HG03135 (cell line): ENCODE measurements at regions not wholly inside any gene's neighbourhood (a gene's known extent, or its start where the extent isn't known, plus 50 kb on each side); places are given as distances from the start of the nearest gene placed in this dataset.

ENCODE experiments used
- ATAC-seq: cut with Tn5 transposase; IDR thresholded peaks from one replicate; pipeline ENCODE4 v1.9.1; 2021; ENCODE audit warnings: mild to moderate bottlenecking, moderate library complexity; ENCODE audit not compliant: unreplicated experiment

DNA sequence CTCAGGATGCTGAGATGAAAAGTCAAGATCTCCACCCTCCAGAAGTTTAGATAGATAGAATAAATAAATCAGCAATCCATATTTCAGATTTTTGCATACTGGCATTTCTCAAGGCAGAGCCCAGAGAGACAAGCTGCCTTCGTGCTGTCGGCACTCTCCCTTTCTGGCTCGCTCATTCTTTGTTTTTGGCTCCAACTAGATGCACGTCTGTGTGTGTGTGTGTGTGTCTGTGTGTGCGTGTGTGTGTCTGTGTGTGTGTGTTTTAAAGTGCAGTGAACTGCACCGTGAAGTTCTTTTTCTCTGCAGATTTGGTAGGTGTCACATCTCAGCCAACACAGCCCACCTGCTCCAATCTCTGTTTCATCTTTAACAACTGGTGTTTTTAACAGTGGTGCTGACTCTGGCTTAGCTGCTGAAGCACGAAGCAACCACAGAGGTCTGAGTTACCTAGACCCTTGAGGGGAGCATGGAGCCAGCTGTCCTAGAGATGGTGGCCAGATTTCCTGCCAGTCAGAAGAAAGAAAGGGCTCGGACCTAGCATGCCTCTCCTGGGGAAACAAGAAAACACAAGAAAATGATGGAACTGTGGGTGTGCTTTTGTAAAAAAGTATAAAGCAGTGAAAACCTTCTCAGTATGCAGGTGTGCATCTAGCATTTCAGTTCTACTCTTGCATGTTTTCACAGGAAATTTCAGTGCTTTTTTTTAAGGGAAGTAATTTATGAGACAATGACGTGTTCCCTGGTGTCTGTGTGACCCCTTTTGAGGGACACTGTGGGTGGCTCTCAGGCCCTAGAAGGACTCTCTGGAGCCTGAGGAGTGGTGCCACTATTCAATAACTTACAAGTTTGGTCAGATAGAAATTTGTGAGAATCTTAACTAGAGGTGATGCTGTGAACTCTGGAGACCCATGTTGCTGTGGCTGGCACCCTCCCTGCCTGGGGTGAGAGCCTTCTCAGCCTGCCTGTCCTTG, 364.3 kb downstream of the RNF144A start:
- ATAC-seq: no peak

DNA sequence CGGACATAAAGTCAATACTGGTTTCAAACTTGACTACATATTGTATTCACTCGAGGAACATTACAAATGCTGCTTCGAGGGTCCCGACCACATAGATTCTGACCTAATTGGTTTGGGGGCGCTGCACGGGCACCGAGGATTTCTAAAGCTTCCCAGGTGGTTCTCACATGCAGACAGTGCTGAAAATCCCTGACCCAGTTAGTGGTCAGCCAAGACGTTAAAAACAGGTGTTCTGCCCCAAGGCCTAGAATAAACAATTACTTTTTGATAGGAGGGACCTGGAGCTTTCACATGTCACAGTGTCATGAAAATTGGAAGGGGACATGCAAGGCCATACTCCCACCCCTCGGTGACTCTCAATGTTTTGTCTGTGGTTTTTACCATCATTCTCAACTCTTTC, 368.9 kb downstream of the RNF144A start:
- ATAC-seq: no peak

DNA sequence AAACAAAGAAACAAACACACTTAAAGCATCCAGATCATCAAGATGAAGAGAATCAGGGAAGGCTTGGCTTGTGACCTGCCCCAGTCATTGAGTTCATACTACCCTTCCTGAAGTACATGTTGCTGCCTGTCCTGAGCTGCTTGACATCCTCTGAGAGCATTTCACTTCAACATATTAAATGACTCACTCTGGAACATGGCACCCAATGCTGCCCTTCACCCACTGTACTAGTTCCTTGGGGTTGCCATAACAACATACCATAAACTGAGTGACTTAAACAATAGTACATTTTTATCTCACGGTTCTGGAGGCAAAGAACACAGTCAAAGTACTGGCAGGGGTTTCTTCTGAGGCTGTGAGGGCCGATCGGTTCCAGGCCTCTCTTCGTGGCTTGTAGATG, 371.3 kb downstream of the RNF144A start:
- ATAC-seq: no peak

DNA sequence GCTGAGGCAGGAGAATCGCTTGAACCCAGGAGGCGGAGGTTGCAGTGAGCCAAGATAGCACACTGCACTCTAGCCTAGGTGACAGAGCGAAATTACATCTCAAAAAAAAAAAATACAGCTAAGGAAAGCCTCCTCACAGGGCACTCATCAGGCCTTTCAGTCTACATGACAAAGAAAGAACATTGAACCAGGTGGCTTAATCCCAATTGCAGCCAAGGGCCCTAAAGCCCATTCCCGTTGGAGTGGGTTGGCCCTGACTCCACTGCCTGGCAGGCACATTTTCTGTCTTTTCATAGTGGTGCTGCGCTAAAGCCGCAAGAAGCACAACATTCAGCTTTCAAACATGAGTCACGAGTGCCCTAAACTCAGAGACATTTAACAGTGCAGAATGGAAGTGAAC, 372.5 kb downstream of the RNF144A start:
- ATAC-seq: no peak

DNA sequence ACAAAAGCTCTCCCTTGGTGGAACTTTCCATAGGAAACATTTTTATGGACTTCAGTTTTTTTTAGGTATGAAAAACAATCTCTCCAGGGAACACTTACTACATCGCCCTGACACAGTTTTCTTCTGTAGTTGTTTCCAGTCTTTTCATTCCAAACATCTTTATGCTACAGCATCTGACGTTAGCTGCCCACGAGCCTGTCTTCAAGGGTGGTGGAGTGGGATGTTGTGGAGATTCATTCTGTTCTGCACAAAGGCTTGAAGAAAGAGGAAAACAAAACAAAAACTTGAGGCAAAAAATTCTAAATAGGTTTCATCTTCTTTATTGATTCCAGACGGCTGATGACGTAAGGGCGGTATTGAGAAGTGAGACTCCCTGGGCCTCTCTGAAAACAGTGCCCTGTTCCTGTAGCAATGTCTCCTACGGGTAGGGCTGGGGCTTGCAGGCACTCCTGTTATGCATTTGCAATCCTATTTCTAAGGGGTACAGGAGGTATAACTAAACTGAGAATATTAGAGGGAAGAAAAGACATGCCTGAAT, 375.0 kb downstream of the RNF144A start:
- no peak for ATAC-seq

DNA sequence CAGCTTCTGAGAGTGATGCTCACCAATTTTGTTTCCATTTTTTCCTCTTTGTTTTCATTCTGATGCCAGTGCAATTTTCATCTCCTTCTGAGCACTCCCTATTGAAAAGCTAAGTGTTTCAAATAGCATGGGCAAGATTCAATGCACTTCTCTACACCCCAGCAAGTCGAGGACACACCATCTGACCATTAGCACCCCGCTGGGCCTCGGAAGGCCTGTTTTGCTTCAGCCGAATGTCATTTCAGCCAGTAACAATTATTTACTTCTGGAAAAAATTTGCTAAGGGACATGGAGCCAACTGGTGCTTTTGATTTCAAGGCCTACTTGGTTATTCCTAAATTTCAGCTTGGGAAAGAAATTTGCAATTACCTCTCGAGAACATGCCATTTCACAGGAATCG, 392.4 kb downstream of the RNF144A start:
- ATAC-seq: no peak

DNA sequence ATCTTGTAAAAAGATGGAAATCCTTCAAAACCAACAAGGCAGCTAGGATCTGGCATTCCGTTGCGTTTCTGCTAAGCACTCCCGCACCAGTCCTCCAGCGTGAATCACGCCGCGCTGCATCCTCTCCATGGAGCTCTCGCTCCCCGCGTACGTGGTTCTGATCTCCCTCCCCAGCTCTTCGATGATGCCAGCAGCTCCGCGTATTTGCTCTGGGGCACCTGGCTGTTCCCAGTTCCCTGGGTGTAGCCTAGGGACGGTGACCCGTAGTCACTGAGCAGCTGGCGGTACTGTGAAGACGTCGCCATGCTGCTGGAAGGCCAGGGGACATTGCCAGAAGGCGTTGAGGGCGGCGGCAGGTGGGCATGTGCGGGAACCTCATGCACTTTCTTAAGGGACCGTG, 407.5 kb downstream of the RNF144A start:
- no peak for ATAC-seq

DNA sequence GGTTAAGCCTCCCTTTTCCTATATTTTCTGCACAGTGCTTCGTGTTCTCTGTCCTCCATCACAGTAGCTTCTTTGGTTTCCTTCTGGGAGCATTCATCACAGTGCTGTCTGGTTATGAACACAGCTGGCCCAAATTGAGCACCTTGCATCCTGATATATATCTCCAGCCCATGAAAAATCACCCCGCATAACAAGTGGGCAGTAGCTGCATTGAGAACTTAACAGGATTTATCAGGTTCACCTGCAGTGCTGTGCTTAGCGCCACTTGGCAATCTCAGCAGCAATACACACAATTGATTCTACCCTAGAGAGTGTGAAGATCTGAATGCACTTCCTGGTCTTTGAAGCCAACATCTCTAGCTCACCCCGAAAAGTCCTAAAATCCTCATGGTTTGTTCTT, 408.0 kb downstream of the RNF144A start:
- ATAC-seq: no peak

DNA sequence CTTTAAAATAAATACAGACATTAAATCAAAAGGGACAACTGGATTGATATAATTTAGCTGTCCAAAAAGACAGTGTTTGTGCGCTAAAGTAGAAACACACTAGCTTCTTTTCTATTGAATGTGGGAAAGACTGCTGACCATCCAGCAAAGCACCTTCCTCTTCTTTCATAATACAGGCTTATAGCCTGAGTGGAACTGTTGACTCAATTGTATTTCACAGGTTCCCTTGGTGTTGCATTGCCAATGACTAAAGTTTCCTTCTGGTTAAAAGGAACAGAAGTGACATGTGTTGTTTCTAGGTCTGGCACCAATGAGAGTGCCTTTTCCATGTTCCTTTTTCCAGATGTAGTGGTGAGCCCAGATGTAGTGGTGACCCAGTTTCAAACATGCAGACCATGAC, 412.3 kb downstream of the RNF144A start:
- ATAC-seq: no peak

DNA sequence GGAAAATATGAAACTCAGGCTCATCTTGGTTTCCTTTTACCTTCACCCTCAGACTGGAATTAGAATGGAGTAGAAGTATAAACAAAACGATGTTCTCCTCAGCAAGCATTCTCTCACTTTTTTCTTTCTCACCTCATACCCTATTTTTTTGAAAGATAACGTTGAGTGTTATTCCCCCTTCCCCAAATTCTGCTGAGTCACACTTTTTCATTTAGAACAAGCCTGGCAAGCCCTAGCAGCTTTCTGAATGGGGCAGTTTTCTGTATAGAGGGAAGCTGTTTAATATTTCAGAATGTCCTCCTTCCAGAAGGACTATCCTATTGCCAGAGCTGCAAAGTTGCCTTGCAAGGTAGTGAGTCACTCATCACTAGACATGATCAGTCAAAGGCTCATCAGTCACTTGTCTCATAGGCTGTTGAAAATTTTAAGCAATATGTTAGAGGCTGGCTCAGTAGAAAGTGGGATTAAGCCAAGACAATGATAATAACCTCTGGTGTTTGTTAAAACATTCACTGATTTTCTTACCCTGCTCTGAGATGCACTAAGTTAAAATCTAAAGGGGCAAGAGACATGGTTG, 416.1 kb downstream of the RNF144A start:
- no peak for ATAC-seq

DNA sequence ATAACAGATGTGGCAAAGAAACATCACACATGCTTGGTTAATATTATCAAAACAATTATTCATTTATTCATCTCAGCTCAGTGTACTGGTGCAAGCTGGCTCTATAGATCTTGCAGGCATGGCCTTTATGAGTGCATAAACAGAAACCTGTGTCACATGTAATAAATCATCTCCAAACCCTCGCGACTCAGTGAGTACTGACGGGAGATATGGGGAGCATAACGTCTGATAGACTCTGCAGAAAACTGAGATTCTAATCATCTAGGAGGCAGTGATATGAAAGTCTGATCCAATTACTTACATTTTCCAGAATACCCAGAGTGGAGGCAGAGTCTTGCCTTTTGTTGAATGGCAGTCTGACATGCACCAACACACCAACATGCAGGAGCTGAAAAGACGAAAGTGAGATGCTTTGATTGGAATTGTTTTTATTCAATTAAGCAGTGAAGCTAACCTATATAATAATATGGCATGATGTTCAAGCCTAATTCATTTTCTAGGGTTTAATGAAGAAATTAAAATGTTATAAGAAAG, 416.8 kb downstream of the RNF144A start:
- ATAC-seq: no peak

DNA sequence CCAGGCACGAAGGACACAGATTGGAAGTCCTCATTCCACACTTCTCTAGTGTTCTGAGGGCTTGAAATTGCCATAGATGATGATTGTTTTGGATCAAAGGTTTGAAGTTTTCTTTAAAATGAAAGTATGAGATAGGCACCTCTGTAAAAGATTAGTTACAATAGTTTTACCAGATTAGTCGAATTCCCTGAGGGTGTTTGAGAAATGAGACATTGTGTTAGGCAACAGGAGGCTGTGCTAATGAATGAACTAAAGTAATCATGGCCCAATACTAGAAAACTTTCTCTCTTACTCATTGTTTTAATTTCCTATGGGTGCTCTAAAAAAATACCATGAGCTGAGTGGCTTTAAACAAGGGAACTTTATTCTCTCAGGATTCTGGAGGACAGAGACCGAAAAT, 421.7 kb downstream of the RNF144A start:
- ATAC-seq: no peak

DNA sequence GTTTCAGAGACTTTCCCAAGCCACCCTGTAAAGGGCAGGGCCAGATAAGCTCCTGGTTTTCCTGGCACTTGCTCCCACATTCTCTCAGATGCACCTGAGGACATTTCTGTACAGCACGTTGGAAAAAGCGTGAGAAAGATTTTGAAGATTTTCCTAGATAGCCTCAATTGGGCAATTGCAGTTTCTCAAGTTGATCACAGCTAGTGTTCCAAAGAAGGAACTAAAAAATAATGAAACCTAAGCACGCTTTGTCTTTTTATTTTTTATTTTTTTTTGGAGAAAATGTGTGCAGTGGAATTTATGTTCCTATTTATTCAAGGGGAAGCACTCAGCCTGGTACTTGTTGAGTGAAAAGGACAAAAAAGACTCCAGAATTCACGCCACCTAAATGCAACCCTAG, 429.1 kb downstream of the RNF144A start:
- no peak for ATAC-seq

DNA sequence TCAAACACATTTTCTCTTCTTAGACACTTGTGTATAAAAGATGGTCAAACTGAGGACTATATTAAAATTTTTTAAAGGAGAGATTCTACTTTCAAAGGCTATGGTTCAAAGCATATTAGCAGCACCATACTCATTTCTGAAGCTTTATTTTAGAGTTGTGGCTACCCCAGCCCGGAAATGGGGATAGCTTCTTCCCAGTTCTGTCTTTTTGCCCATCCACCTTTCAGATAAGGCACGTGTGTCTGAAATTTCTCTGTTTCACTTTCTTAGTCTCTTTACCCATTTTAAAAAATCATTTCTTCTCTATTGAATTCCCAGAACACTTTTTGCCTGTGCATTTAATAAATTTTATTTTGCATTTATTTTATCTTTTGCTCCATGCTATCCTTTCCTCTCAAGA, 431.5 kb downstream of the RNF144A start:
- no peak for ATAC-seq

DNA sequence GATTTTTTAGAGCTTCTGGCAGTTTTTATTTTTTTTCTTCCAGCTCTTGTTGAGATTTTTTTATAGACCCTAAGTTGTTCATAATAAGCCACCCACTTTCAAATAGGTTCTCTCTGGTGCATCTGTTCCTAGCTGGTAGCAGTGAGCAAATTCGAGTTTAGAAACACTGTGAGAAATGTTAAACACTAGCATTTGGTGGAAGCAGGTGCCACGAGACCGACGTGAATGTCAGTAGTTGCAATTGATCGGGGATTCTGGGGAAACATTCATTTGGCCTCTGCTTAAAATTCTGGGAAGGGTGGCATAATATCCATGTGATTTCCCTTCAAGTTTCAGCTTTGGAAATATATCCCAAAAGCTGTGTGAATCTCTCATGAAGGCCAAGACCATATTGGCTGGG, 435.0 kb downstream of the RNF144A start:
- ATAC-seq: no peak

DNA sequence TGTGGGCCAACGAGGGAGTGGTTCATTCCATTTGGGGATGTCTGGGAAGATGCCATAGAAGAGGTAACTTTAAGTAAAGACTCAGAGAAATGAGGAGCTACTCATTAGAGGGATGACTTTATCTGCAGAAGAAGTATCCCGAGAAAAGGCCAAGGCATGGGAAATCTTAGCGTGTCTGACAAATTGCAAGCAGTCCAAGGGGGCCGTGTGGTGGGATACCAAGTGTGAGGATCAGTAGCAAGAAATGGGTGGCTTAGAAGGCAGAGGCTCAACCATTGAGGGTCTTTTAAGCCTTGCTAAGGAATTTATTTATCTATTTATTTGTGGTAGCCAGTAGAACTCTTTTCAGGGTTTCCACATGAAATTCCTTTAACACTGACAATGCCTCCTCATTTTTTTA, 436.4 kb downstream of the RNF144A start:
- no peak for ATAC-seq

DNA sequence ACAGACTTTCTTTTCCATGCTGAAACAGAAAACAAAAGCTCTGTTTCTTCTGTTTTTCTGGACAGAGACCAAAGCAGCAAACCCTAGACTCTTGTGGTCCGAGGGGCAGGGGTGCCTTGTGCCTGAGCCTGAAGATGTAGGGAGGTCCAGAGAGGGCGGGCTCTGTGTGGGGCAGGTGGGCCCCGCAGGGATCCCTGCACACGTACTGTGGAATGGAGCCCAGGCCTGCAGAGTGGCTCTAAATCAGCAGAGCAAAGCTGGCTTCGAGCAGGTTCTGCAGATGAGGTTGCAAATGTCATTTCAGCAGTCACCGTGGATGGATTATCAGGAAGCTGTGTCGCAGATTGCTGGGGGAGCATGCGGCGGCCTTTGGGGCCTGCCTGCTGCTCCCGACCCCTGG, 438.6 kb downstream of the RNF144A start:
- no peak for ATAC-seq

DNA sequence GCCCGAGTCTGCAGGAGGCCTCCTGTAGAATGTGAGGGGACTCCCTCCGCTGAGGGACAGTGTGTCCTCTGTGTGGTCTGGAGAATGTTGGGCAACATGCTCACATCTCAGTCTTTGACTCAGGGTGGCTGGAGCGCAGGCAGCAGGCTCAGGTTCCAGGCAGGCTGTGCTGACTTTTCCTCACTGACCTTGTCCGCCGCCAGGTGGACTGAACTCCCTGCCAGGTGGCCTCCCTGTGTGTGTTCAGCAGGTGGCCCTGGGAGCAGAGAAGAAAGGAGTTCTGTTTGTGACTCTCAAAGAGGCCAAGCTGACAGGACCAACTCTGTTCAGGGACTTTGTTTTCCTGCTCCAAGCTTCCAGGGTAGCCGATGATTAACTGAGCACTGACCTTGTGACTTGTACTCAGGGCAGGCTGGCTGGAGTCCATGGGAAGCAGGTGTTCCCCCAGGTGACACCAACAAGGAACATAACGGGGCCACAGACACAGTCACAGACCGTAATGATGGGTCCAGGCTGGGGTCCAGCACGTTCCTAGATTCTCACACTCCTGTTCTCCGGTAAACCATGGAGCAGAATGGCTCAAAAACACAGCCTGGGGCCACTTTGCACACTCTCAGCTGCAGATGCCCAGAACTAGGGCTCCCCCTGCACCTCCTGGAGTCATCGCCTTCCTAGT, 439.8 kb downstream of the RNF144A start:
- no peak for ATAC-seq

DNA sequence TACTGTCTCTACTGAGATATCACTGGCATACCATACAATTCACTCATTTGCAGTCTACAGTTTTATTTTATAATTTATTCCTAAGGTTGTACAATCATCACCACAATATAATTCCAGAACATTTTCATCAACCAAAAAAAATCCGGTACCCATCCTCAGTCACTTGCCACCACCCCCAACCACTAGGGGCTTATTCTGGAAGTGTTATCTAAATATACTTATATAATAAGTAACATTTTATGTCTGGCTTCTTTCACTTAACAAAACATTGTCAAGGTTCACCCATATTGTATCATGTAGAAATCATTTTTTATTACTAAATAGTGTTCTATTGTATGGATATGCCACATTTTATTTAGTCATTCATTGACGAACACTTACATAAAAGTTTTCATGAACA, 440.8 kb downstream of the RNF144A start:
- no peak for ATAC-seq

DNA sequence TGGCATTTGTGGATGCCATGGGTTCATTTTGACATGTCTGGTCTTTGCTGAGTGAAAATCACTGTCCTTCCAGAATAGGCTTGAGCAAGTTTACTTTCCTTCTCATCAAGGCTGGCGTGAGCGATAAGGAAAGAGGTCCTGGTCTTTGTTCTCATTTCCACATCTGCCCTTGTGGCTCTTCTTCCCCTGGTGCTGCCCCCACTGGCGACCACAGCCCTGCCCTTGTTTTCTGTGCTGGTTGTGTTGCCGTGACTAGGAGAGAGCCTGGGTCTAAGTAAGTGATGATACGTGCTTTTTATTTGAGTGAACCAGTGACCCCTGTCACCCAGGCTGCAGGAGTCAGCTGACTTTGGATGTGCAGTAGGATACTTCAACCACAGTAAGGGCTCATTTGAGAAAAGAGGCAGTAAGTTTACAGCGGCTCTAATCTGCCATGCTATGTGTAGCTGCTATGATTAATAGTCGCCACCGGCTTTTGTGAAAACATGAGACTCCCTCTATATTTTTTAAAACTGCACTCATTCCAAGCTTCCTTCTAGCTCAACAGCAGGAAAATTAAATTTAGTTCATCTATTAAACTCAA, 441.7 kb downstream of the RNF144A start:
- no peak for ATAC-seq

DNA sequence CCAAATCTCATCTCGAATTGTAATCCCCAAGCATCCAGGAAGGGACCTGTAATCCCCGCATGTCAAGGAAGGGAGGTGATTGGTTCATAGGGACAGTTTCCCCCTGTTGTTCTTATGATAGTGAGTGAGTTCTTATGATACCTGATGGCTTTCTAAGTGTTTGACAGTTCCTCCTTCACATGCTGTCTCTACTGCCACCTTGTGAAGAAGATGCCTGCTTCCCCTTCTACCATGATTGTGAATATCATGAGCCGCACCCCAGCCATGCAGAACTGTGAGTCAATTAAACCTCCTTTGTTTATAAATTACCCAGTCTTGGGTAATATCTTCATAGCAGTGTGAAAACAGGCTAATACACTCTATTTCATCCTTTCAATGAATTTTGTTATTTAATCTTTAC, 446.7 kb downstream of the RNF144A start:
- no peak for ATAC-seq
